Ascending aorta (tissue), 2 donors: ENCODE measurements at regions not wholly inside any gene's neighbourhood (a gene's known extent, or its start where the extent isn't known, plus 50 kb on each side); places are given as distances from the start of the nearest gene placed in this dataset.

ENCODE experiments used
- DNase-seq, 2 donors: peaks; one replicate each; pipeline ENCODE4 v3.0.0-alpha.2; 2019; ENCODE audit warnings: low spot score in 2 of 2
- H3K27ac ChIP-seq, 2 donors: fragments of 200-600 bp; sonication (generic); one replicate each; pipeline ENCODE4 v1.5.1; 2016 to 2017; ENCODE audit warnings: mild to moderate bottlenecking in 1 of 2
- H3K27me3 ChIP-seq: fragments of 200-600 bp; sonication (generic); one replicate; pipeline ENCODE4 v1.5.1; 2017
- H3K36me3 ChIP-seq, 2 donors: fragments of 200-600 bp; sonication (generic); one replicate each; pipeline ENCODE4 v1.5.1; 2016
- H3K4me1 ChIP-seq, 2 donors: fragments of 200-600 bp; sonication (generic); one replicate each; pipeline ENCODE4 v1.5.1; 2016 to 2017; ENCODE audit warnings: mild to moderate bottlenecking in 1 of 2
- H3K4me3 ChIP-seq, 2 donors: fragments of 200-600 bp; sonication (generic); one replicate each; pipeline ENCODE4 v1.5.1; 2016 to 2017; ENCODE audit warnings: mild to moderate bottlenecking in 1 of 2
- H3K9me3 ChIP-seq, 2 donors: fragments of 200-600 bp; sonication (generic); one replicate each; pipeline ENCODE4 v1.5.1; 2016
- CTCF ChIP-seq, 3 experiments: fragments of 200-600 bp in 2 of 3; fragments of 450-650 bp in 1 of 3; sonication (generic) in 2 of 3; IDR thresholded peaks; one replicate each; pipeline ENCODE4 v1.5.1; 2016 to 2019; ENCODE audit warnings: antibody characterized with exemption in 3 of 3, mild to moderate bottlenecking in 1 of 3, moderate library complexity in 1 of 3
- intact Hi-C: fragments of 100-400 bp; cut with DNase I; formaldehyde crosslinking; loops from one replicate; pipeline ENCODE4 v1.15.1; 2023

- no peak for DNase-seq
- Histone ChIP-seq H3K27ac (no peak overlapping the region), H3K4me3 (no peak overlapping the region), H3K4me1 (no peaks in the 10 kb centered on the region), H3K9me3 (no peaks in the 10 kb centered on the region), H3K27me3 (no peaks in the 10 kb centered on the region), H3K36me3 (no peaks in the 10 kb centered on the region)
- intact Hi-C loops, result no loop called here
- no peak for TF ChIP-seq CTCF (IDR thresholded peaks at IDR 0.05)
Observed at GRCh38 chr14:86305058-86305457, 775.1 kb downstream of the FLRT2 start.

GRCh38 chr14:86299994-86300393 lies 770.0 kb downstream of the FLRT2 start:
- H3K9me3 ChIP-seq, result no peaks in the 10 kb centered on the region
- no peaks in the 10 kb centered on the region for H3K4me1 ChIP-seq
- no peak for DNase-seq
- no peaks in the 10 kb centered on the region for H3K27me3 ChIP-seq
- intact Hi-C loops, result no loop called here
- H3K27ac ChIP-seq, result no peak overlapping the region
- H3K36me3 ChIP-seq, result no peaks in the 10 kb centered on the region
- TF ChIP-seq CTCF (IDR thresholded peaks at IDR 0.05), result no peak
- H3K4me3 ChIP-seq, result no peak overlapping the region

GRCh38 chr14:86296173-86296572 lies 766.2 kb downstream of the FLRT2 start:
- intact Hi-C loops, result no loop called here
- H3K4me1 ChIP-seq, result no peaks in the 10 kb centered on the region
- no peaks in the 10 kb centered on the region for H3K9me3 ChIP-seq
- TF ChIP-seq CTCF (IDR thresholded peaks at IDR 0.05), result no peak
- no peaks in the 10 kb centered on the region for H3K27me3 ChIP-seq
- no peak for DNase-seq
- H3K36me3 ChIP-seq, result no peaks in the 10 kb centered on the region
- H3K27ac ChIP-seq, result no peak overlapping the region
- no peak overlapping the region for H3K4me3 ChIP-seq

- Histone ChIP-seq H3K36me3 (no peaks in the 10 kb centered on the region), H3K4me1 (no peaks in the 10 kb centered on the region), H3K27ac (no peak overlapping the region), H3K9me3 (no peaks in the 10 kb centered on the region), H3K4me3 (no peak overlapping the region), H3K27me3 (no peaks in the 10 kb centered on the region)
- intact Hi-C loops, result no loop called here
- no peak for TF ChIP-seq CTCF (IDR thresholded peaks at IDR 0.05)
- DNase-seq, result no peak
Observed at GRCh38 chr14:86288336-86288735, 758.4 kb downstream of the FLRT2 start.

- intact Hi-C loops, result no loop called here
- no peak overlapping the region for H3K27ac ChIP-seq
- H3K36me3 ChIP-seq, result no peaks in the 10 kb centered on the region
- H3K4me1 ChIP-seq, result no peaks in the 10 kb centered on the region
- no peak overlapping the region for H3K4me3 ChIP-seq
- H3K27me3 ChIP-seq, result no peaks in the 10 kb centered on the region
- no peak for TF ChIP-seq CTCF (IDR thresholded peaks at IDR 0.05)
- DNase-seq, result no peak
- no peaks in the 10 kb centered on the region for H3K9me3 ChIP-seq
Observed at GRCh38 chr14:86279405-86279804, 749.5 kb downstream of the FLRT2 start.

- intact Hi-C loops, result no loop called here
- Histone ChIP-seq H3K4me1 (no peaks in the 10 kb centered on the region), H3K9me3 (no peaks in the 10 kb centered on the region), H3K4me3 (no peak overlapping the region), H3K36me3 (no peaks in the 10 kb centered on the region), H3K27me3 (no peaks in the 10 kb centered on the region), H3K27ac (no peak overlapping the region)
- DNase-seq, result no peak
- TF ChIP-seq CTCF (IDR thresholded peaks at IDR 0.05), result no peak
Observed at GRCh38 chr14:86257973-86258372, 728.0 kb downstream of the FLRT2 start.
